H9 (cell line): ENCODE measurements at regions not wholly inside any gene's neighbourhood (a gene's known extent, or its start where the extent isn't known, plus 50 kb on each side); places are given as distances from the start of the nearest gene placed in this dataset.

ENCODE experiments used
- DNase-seq: peaks from one replicate; pipeline ENCODE4 v3.0.0-alpha.2; 2017
- H2AFZ ChIP-seq: one replicate; pipeline ENCODE4 v1.6.1; 2013; ENCODE audit warnings: mild to moderate bottlenecking, low read length, control low read depth, moderate library complexity
- H2AK5ac ChIP-seq: 2 replicates; pipeline ENCODE4 v1.6.1; 2013; ENCODE audit warnings: low read length, control low read depth, mixed read lengths; ENCODE audit not compliant: insufficient read length
- H2BK120ac ChIP-seq: one replicate; pipeline ENCODE4 v1.6.1; 2013; ENCODE audit warnings: low read depth, mild to moderate bottlenecking, low read length, control low read depth, inconsistent platforms; ENCODE audit not compliant: poor library complexity, severe bottlenecking
- H2BK12ac ChIP-seq: 2 replicates; pipeline ENCODE4 v1.6.1; 2013; ENCODE audit warnings: low read length, control low read depth, mixed read lengths, low read depth; ENCODE audit not compliant: insufficient read length
- H2BK15ac ChIP-seq: 2 replicates; pipeline ENCODE4 v1.6.1; 2013; ENCODE audit warnings: low read depth, low read length, control low read depth
- H2BK20ac ChIP-seq: one replicate; pipeline ENCODE4 v1.6.1; 2013; ENCODE audit warnings: low read depth, mild to moderate bottlenecking, low read length, control low read depth, inconsistent platforms; ENCODE audit not compliant: poor library complexity, severe bottlenecking
- H2BK5ac ChIP-seq: 2 replicates; pipeline ENCODE4 v1.6.1; 2013; ENCODE audit warnings: low read length, control low read depth, mixed read lengths; ENCODE audit not compliant: insufficient read length
- H3K14ac ChIP-seq: 2 replicates; pipeline ENCODE4 v1.6.1; 2013; ENCODE audit warnings: low read length, control low read depth; ENCODE audit not compliant: insufficient read depth
- H3K18ac ChIP-seq: 2 replicates; pipeline ENCODE4 v1.6.1; 2013; ENCODE audit warnings: low read depth, mild to moderate bottlenecking, mixed read lengths, low read length, control low read depth; ENCODE audit not compliant: insufficient read length
- H3K23ac ChIP-seq: 2 replicates; pipeline ENCODE4 v1.6.1; 2013; ENCODE audit warnings: low read length, control low read depth, mixed read lengths, low read depth; ENCODE audit not compliant: insufficient read length
- H3K23me2 ChIP-seq: 2 replicates; pipeline ENCODE4 v1.6.1; 2013; ENCODE audit warnings: low read depth, mild to moderate bottlenecking, mixed read lengths, low read length, control low read depth; ENCODE audit not compliant: insufficient read length, poor library complexity, severe bottlenecking
- H3K27ac ChIP-seq: 2 replicates; pipeline ENCODE4 v1.5.1; 2013; ENCODE audit warnings: low read length, control low read depth, mixed read lengths, low read depth; ENCODE audit not compliant: insufficient read length
- H3K27me3 ChIP-seq: 2 replicates; pipeline ENCODE4 v1.6.1; 2013; ENCODE audit warnings: low read length, control low read depth, inconsistent platforms; ENCODE audit not compliant: insufficient read depth
- H3K4ac ChIP-seq: 2 replicates; pipeline ENCODE4 v1.6.1; 2013; ENCODE audit warnings: low read depth, mild to moderate bottlenecking, control low read depth, inconsistent platforms, low read length, moderate library complexity
- H3K4me1 ChIP-seq: 2 replicates; pipeline ENCODE4 v1.6.1; 2013; ENCODE audit warnings: low read length, control low read depth, inconsistent platforms; ENCODE audit not compliant: insufficient read depth
- H3K4me2 ChIP-seq: 2 replicates; pipeline ENCODE4 v1.6.1; 2013; ENCODE audit warnings: low read length, control low read depth, mixed read lengths; ENCODE audit not compliant: insufficient read length, insufficient read depth
- H3K56ac ChIP-seq: 2 replicates; pipeline ENCODE4 v1.6.1; 2013; ENCODE audit warnings: low read depth, mild to moderate bottlenecking, mixed read lengths, low read length, control low read depth; ENCODE audit not compliant: insufficient read length
- H3K79me1 ChIP-seq: 2 replicates; pipeline ENCODE4 v1.6.1; 2013; ENCODE audit warnings: low read depth, mild to moderate bottlenecking, moderate library complexity, low read length, control low read depth, inconsistent platforms; ENCODE audit not compliant: insufficient read depth, poor library complexity, severe bottlenecking
- H3K79me2 ChIP-seq: 2 replicates; pipeline ENCODE4 v1.6.1; 2013; ENCODE audit warnings: low read length, control low read depth, inconsistent platforms; ENCODE audit not compliant: insufficient read depth
- H3K9ac ChIP-seq: 2 replicates; pipeline ENCODE4 v1.6.1; 2013; ENCODE audit warnings: low read length, control low read depth, mixed read lengths; ENCODE audit not compliant: insufficient read length; ENCODE audit errors: extremely low read depth
- H3K9me3 ChIP-seq: one replicate; pipeline ENCODE4 v1.6.1; 2013; ENCODE audit warnings: low read depth, low read length, inconsistent platforms; ENCODE audit not compliant: control insufficient read depth
- H3T11ph ChIP-seq: one replicate; pipeline ENCODE4 v1.6.1; 2013; ENCODE audit warnings: mild to moderate bottlenecking, low read length, control low read depth, inconsistent platforms
- H4K20me1 ChIP-seq: one replicate; pipeline ENCODE4 v1.6.1; 2013; ENCODE audit not compliant: control insufficient read depth, insufficient read length, insufficient read depth
- H4K5ac ChIP-seq: 2 replicates; pipeline ENCODE4 v1.6.1; 2013; ENCODE audit warnings: low read depth, mild to moderate bottlenecking, mixed read lengths, low read length, control low read depth; ENCODE audit not compliant: insufficient read length
- H4K8ac ChIP-seq: replicated peaks from 2 replicates; pipeline ENCODE4 v1.6.1; 2013; ENCODE audit warnings: low read length, control low read depth, mixed read lengths, low read depth; ENCODE audit not compliant: insufficient read length
- H4K91ac ChIP-seq: 2 replicates; pipeline ENCODE4 v1.6.1; 2013; ENCODE audit warnings: low read depth, mild to moderate bottlenecking, moderate library complexity, mixed read lengths, low read length, control low read depth; ENCODE audit not compliant: insufficient read length
- H3K27ac Mint-ChIP-seq, 3 experiments: 2 replicates in 2 of 3; 3 replicates in 1 of 3; pipeline ENCODE4 v1.8.0; 2020 to 2021; ENCODE audit warnings: mixed read lengths in 3 of 3, mild to moderate bottlenecking in 1 of 3, moderate library complexity in 1 of 3
- H3K27me3 Mint-ChIP-seq: 2 replicates; pipeline ENCODE4 v1.8.0; 2021; ENCODE audit warnings: low read depth, mild to moderate bottlenecking, moderate library complexity, mixed read lengths
- H3K36me3 Mint-ChIP-seq, 3 experiments: 2 replicates in 2 of 3; 3 replicates in 1 of 3; pipeline ENCODE4 v1.8.0; 2020 to 2021; ENCODE audit warnings: low read depth in 3 of 3, mixed read lengths in 3 of 3; ENCODE audit not compliant: insufficient read depth in 1 of 3
- H3K4me1 Mint-ChIP-seq, 2 experiments: 2 replicates each; pipeline ENCODE4 v1.8.0; 2020; ENCODE audit warnings: mixed read lengths in 2 of 2
- H3K4me3 Mint-ChIP-seq, 2 experiments: 2 replicates in 1 of 2; 3 replicates in 1 of 2; pipeline ENCODE4 v1.8.0; 2020 to 2021; ENCODE audit warnings: mild to moderate bottlenecking in 2 of 2, mixed read lengths in 2 of 2, moderate library complexity in 1 of 2
- H3K9me3 Mint-ChIP-seq, 2 experiments: 2 replicates in 1 of 2; 3 replicates in 1 of 2; pipeline ENCODE4 v1.8.0; 2020; ENCODE audit warnings: mild to moderate bottlenecking in 2 of 2, mixed read lengths in 2 of 2, moderate library complexity in 1 of 2
- CTCF ChIP-seq: fragments of 200-600 bp; sonication (generic); conservative IDR thresholded peaks from 3 replicates; pipeline ENCODE4 v1.8.0; 2021; ENCODE audit warnings: antibody characterized with exemption, mild to moderate bottlenecking
- WGBS: extraction: QIAGEN DNeasy Blood & Tissue Kit; methylation state at CpG from one replicate; pipeline ENCODE4 v1.1.7; 2013; ENCODE audit warnings: missing lambda C conversion rate, low lambda C conversion rate, mixed read lengths; ENCODE audit not compliant: insufficient read length; ENCODE audit errors: extremely low coverage; 5-methylcytosine and 5-hydroxymethylcytosine counted together

- no CpG with 5 or more reads among the region's 8 CpGs for WGBS
- no peak overlapping the region for H2BK5ac ChIP-seq
- H3K4me2 ChIP-seq, result no peak overlapping the region
- no peak overlapping the region for H3K4me3 Mint-ChIP-seq
- no peak overlapping the region for H4K8ac ChIP-seq
- no peak overlapping the region for H2BK12ac ChIP-seq
- no peaks in the 10 kb centered on the region; a peak in 2 of 5 replicates for H3K9me3 Mint-ChIP-seq
- H2AK5ac ChIP-seq, result no peak overlapping the region
- H3K27me3 Mint-ChIP-seq, result no peaks in the 10 kb centered on the region; the same call in none of the 2 replicates
- no peak overlapping the region for H3K27ac Mint-ChIP-seq
- H2BK20ac ChIP-seq, result no peak overlapping the region
- no peaks in the 10 kb centered on the region; a peak in 2 of 7 replicates for H3K36me3 Mint-ChIP-seq
- H3K27ac ChIP-seq, result no peak overlapping the region
- H3K9me3 ChIP-seq, result no peaks in the 10 kb centered on the region
- no peak overlapping the region for H3K56ac ChIP-seq
- no peak overlapping the region for H2BK120ac ChIP-seq
- H3K27me3 ChIP-seq, result no peaks in the 10 kb centered on the region
- DNase-seq, result no peak
- no peaks in the 10 kb centered on the region for H4K20me1 ChIP-seq
- peaks cover 3 to 9% of the 10 kb centered on the region in 2 experiments for H3K4me1 Mint-ChIP-seq
- H4K91ac ChIP-seq, result no peak overlapping the region
- H3K23ac ChIP-seq, result no peak overlapping the region
- H4K5ac ChIP-seq, result no peak overlapping the region
- no peak overlapping the region for H2BK15ac ChIP-seq
- no peak overlapping the region for H2AFZ ChIP-seq
- H3T11ph ChIP-seq, result no peak overlapping the region
- H3K79me2 ChIP-seq, result no peaks in the 10 kb centered on the region
- H3K14ac ChIP-seq, result no peak overlapping the region
- H3K79me1 ChIP-seq, result no peaks in the 10 kb centered on the region
- H3K4me1 ChIP-seq, result no peaks in the 10 kb centered on the region
- no peak overlapping the region for H3K9ac ChIP-seq
- no peak overlapping the region for H3K4ac ChIP-seq
- TF ChIP-seq CTCF, result no peak
- H3K23me2 ChIP-seq, result no peaks in the 10 kb centered on the region
- H3K18ac ChIP-seq, result no peak overlapping the region
These were observed 786.7 kb upstream of the EEF2KMT start for GRCh38 chr16:5884339-5884738.
